ENCODE measurements at regions not wholly inside any gene's neighbourhood (a gene's known extent, or its start where the extent isn't known, plus 50 kb on each side); places are given as distances from the start of the nearest gene placed in this dataset.

GRCh38 chr7:54811041-54811845 is 52.2 kb upstream of the SEC61G start:
- no peak overlapping the region for H3K4me3 ChIP-seq
- H3K4me1 ChIP-seq (ENCODE audit: insufficient read depth), result no peaks in the 10 kb centered on the region
- TF ChIP-seq, protein P1, sequence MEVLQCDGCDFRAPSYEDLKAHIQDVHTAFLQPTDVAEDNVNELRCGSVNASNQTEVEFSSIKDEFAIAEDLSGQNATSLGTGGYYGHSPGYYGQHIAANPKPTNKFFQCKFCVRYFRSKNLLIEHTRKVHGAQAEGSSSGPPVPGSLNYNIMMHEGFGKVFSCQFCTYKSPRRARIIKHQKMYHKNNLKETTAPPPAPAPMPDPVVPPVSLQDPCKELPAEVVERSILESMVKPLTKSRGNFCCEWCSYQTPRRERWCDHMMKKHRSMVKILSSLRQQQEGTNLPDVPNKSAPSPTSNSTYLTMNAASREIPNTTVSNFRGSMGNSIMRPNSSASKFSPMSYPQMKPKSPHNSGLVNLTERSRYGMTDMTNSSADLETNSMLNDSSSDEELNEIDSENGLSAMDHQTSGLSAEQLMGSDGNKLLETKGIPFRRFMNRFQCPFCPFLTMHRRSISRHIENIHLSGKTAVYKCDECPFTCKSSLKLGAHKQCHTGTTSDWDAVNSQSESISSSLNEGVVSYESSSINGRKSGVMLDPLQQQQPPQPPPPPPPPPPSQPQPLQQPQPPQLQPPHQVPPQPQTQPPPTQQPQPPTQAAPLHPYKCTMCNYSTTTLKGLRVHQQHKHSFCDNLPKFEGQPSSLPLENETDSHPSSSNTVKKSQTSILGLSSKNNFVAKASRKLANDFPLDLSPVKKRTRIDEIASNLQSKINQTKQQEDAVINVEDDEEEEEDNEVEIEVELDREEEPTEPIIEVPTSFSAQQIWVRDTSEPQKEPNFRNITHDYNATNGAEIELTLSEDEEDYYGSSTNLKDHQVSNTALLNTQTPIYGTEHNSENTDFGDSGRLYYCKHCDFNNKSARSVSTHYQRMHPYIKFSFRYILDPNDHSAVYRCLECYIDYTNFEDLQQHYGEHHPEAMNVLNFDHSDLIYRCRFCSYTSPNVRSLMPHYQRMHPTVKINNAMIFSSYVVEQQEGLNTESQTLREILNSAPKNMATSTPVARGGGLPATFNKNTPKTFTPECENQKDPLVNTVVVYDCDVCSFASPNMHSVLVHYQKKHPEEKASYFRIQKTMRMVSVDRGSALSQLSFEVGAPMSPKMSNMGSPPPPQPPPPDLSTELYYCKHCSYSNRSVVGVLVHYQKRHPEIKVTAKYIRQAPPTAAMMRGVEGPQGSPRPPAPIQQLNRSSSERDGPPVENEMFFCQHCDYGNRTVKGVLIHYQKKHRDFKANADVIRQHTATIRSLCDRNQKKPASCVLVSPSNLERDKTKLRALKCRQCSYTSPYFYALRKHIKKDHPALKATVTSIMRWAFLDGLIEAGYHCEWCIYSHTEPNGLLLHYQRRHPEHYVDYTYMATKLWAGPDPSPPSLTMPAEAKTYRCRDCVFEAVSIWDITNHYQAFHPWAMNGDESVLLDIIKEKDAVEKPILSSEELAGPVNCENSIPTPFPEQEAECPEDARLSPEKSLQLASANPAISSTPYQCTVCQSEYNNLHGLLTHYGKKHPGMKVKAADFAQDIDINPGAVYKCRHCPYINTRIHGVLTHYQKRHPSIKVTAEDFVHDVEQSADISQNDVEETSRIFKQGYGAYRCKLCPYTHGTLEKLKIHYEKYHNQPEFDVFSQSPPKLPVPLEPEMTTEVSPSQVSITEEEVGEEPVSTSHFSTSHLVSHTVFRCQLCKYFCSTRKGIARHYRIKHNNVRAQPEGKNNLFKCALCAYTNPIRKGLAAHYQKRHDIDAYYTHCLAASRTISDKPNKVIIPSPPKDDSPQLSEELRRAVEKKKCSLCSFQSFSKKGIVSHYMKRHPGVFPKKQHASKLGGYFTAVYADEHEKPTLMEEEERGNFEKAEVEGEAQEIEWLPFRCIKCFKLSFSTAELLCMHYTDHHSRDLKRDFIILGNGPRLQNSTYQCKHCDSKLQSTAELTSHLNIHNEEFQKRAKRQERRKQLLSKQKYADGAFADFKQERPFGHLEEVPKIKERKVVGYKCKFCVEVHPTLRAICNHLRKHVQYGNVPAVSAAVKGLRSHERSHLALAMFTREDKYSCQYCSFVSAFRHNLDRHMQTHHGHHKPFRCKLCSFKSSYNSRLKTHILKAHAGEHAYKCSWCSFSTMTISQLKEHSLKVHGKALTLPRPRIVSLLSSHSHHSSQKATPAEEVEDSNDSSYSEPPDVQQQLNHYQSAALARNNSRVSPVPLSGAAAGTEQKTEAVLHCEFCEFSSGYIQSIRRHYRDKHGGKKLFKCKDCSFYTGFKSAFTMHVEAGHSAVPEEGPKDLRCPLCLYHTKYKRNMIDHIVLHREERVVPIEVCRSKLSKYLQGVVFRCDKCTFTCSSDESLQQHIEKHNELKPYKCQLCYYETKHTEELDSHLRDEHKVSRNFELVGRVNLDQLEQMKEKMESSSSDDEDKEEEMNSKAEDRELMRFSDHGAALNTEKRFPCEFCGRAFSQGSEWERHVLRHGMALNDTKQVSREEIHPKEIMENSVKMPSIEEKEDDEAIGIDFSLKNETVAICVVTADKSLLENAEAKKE (CRISPR knock-in tag; IDR thresholded peaks at IDR 0.05), result no peak
- TF ChIP-seq ZNF331 (CRISPR knock-in tag; IDR thresholded peaks at IDR 0.05; ENCODE audit: low read depth) (no peak), JUNB (IDR thresholded peaks at IDR 0.05; ENCODE audit: unreplicated experiment) (no peak), EZH2phosphoT487 (IDR thresholded peaks at IDR 0.05; ENCODE audit: unreplicated experiment) (no peak), EZH2 (IDR thresholded peaks at IDR 0.05; ENCODE audit: low read depth, unreplicated experiment) (no peak), NANOG (IDR thresholded peaks at IDR 0.05; ENCODE audit: borderline replicate concordance) (no peak), STAT1 (IDR thresholded peaks at IDR 0.05; ENCODE audit: unreplicated experiment) (no peak), POLR2AphosphoS5 (IDR thresholded peaks at IDR 0.05; ENCODE audit: low read depth) (no peak), ZNF114 (CRISPR knock-in tag; IDR thresholded peaks at IDR 0.05) (no peak), CREB1 (CRISPR knock-in tag; IDR thresholded peaks at IDR 0.05; ENCODE audit: low read depth) (no peak), ETS1 (IDR thresholded peaks at IDR 0.05) (no peak)
- TF ChIP-seq, protein P2, sequence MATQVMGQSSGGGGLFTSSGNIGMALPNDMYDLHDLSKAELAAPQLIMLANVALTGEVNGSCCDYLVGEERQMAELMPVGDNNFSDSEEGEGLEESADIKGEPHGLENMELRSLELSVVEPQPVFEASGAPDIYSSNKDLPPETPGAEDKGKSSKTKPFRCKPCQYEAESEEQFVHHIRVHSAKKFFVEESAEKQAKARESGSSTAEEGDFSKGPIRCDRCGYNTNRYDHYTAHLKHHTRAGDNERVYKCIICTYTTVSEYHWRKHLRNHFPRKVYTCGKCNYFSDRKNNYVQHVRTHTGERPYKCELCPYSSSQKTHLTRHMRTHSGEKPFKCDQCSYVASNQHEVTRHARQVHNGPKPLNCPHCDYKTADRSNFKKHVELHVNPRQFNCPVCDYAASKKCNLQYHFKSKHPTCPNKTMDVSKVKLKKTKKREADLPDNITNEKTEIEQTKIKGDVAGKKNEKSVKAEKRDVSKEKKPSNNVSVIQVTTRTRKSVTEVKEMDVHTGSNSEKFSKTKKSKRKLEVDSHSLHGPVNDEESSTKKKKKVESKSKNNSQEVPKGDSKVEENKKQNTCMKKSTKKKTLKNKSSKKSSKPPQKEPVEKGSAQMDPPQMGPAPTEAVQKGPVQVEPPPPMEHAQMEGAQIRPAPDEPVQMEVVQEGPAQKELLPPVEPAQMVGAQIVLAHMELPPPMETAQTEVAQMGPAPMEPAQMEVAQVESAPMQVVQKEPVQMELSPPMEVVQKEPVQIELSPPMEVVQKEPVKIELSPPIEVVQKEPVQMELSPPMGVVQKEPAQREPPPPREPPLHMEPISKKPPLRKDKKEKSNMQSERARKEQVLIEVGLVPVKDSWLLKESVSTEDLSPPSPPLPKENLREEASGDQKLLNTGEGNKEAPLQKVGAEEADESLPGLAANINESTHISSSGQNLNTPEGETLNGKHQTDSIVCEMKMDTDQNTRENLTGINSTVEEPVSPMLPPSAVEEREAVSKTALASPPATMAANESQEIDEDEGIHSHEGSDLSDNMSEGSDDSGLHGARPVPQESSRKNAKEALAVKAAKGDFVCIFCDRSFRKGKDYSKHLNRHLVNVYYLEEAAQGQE (IDR thresholded peaks at IDR 0.05; ENCODE audit: unreplicated experiment), result no peak
- TF ChIP-seq, protein P3, sequence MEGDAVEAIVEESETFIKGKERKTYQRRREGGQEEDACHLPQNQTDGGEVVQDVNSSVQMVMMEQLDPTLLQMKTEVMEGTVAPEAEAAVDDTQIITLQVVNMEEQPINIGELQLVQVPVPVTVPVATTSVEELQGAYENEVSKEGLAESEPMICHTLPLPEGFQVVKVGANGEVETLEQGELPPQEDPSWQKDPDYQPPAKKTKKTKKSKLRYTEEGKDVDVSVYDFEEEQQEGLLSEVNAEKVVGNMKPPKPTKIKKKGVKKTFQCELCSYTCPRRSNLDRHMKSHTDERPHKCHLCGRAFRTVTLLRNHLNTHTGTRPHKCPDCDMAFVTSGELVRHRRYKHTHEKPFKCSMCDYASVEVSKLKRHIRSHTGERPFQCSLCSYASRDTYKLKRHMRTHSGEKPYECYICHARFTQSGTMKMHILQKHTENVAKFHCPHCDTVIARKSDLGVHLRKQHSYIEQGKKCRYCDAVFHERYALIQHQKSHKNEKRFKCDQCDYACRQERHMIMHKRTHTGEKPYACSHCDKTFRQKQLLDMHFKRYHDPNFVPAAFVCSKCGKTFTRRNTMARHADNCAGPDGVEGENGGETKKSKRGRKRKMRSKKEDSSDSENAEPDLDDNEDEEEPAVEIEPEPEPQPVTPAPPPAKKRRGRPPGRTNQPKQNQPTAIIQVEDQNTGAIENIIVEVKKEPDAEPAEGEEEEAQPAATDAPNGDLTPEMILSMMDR (conservative IDR thresholded peaks at IDR 0.05; ENCODE audit: low read depth in 2 of 2), result no peak
- no peak overlapping the region for H2AFZ ChIP-seq
- no peaks in the 10 kb centered on the region for H3K4me1 Mint-ChIP-seq
- no peaks in the 10 kb centered on the region; the same call in none of the 2 replicates for H3K9me2 ChIP-seq (ENCODE audit: insufficient read depth)
- no peak for DNase-seq (ENCODE audit: low spot score)
- H3F3A ChIP-seq (replicated peaks; ENCODE audit: low read depth), result no peaks in the 10 kb centered on the region
- no peaks in the 10 kb centered on the region for H3K36me3 ChIP-seq (ENCODE audit: insufficient read depth)
- no peak overlapping the region for H3K4me2 ChIP-seq
- H3K9me3 Mint-ChIP-seq, result peaks cover 11% of the 10 kb centered on the region
- H3K27ac Mint-ChIP-seq, result no peak overlapping the region; the same call in 1 of the 2 replicates
- ATAC-seq, result no peak
- H3K79me2 ChIP-seq (replicated peaks; ENCODE audit: insufficient read depth), result no peaks in the 10 kb centered on the region
- H3K27me3 ChIP-seq (ENCODE audit: insufficient read depth), result no peaks in the 10 kb centered on the region
- H3K36me3 Mint-ChIP-seq (ENCODE audit: low read depth), result peaks cover 7% of the 10 kb centered on the region; the same call in 1 of the 3 replicates
- H3K27ac ChIP-seq (ENCODE audit: low read depth), result no peak overlapping the region
- no peak overlapping the region for H3K4me3 Mint-ChIP-seq
- H4K20me1 ChIP-seq (replicated peaks; ENCODE audit: insufficient read depth), result no peaks in the 10 kb centered on the region
- H3K27me3 Mint-ChIP-seq (ENCODE audit: insufficient read depth, low read depth, poor library complexity), result peaks cover 3% of the 10 kb centered on the region

Data from GM23338 (cell line).